Peyer's patch (tissue), 4 donors: ENCODE measurements at regions not wholly inside any gene's neighbourhood (a gene's known extent, or its start where the extent isn't known, plus 50 kb on each side); places are given as distances from the start of the nearest gene placed in this dataset.

Experiments used
- CTCF ChIP-seq, 6 experiments: fragments of 450-650 bp in 4 of 6; fragments of 200-600 bp in 2 of 6; sonication (generic) in 1 of 6; IDR thresholded peaks; one replicate each; pipeline ENCODE4 v1.5.1; 2017 to 2019; ENCODE audit warnings: antibody characterized with exemption in 6 of 6, mild to moderate bottlenecking in 3 of 6, moderate library complexity in 1 of 6
- POLR2A ChIP-seq, 2 donors: fragments of 450-650 bp; IDR thresholded peaks; one replicate each; pipeline ENCODE4 v1.5.1; 2017; ENCODE audit warnings: antibody characterized with exemption in 2 of 2, mild to moderate bottlenecking in 2 of 2, moderate library complexity in 2 of 2

- TF ChIP-seq POLR2A (IDR thresholded peaks at IDR 0.05) (no peak), CTCF (IDR thresholded peaks at IDR 0.05) (no peak)
These were observed 240.4 kb upstream of the TBL1XR1 start for GRCh38 chr3:177437513-177438337.
